Ovary (tissue), 7 donors: ENCODE measurements at regions not wholly inside any gene's neighbourhood (a gene's known extent, or its start where the extent isn't known, plus 50 kb on each side); places are given as distances from the start of the nearest gene placed in this dataset.

Source experiments
- DNase-seq, 5 donors: peaks; one replicate each; pipeline ENCODE4 v3.0.0-alpha.2; 2019 to 2020
- H3K27ac ChIP-seq, 2 donors: fragments of 200-600 bp; one replicate each; pipeline versions ENCODE4 v1.5.1 to v1.8.0; 2019 to 2022
- H3K27me3 ChIP-seq: fragments of 200-600 bp; one replicate; pipeline ENCODE4 v1.8.0; 2022
- H3K36me3 ChIP-seq: fragments of 200-600 bp; sonication (generic); one replicate; pipeline ENCODE4 v1.5.1; 2019
- H3K4me1 ChIP-seq: one replicate; pipeline ENCODE4 v1.8.1; 2013; ENCODE audit warnings: mild to moderate bottlenecking, moderate library complexity; ENCODE audit not compliant: insufficient read depth
- H3K4me3 ChIP-seq: fragments of 200-600 bp; sonication (generic); one replicate; pipeline ENCODE4 v1.5.1; 2017
- H3K9me3 ChIP-seq, 2 donors: fragments of 200-600 bp in 1 of 2; sonication (generic) in 1 of 2; one replicate each; pipeline versions ENCODE4 v1.5.1 to v1.8.1; 2013 to 2019; ENCODE audit warnings: mild to moderate bottlenecking in 1 of 2, moderate library complexity in 1 of 2
- CTCF ChIP-seq, 3 donors: fragments of 450-650 bp in 2 of 3; fragments of 200-600 bp in 1 of 3; IDR thresholded peaks; one replicate each; pipeline versions ENCODE4 v1.5.1 to v1.8.0; 2016 to 2022; ENCODE audit warnings: antibody characterized with exemption in 3 of 3, mild to moderate bottlenecking in 1 of 3
- EP300 ChIP-seq: sonication (generic); formaldehyde crosslinking; IDR thresholded peaks from one replicate; pipeline ENCODE4 v1.6.1; 2017; ENCODE audit warnings: antibody characterized with exemption
- POLR2A ChIP-seq: fragments of 450-650 bp; IDR thresholded peaks from one replicate; pipeline ENCODE4 v1.6.1; 2017; ENCODE audit warnings: antibody characterized with exemption, mild to moderate bottlenecking, moderate library complexity
- WGBS, 3 donors: extraction: QIAGEN DNeasy Blood & Tissue Kit in 1 of 3; methylation state at CpG; one replicate each; pipeline versions ENCODE4 v1.1.5 to v1.1.7; 2013 to 2017; 5-methylcytosine and 5-hydroxymethylcytosine counted together
- intact Hi-C, 4 donors: fragments of 100-400 bp; cut with DNase I; formaldehyde crosslinking; loops; one replicate each; pipeline versions ENCODE4 v1.11.0 to v1.15.1; 2022 to 2023
- donor health status: DM: no; HTN: no; CAD: no; lungs with moderate emphysema.
- donor health status: DM: no; HTN: no; CAD: no.
- donor health status: Bipolar disorder and iron deficiency.
- donor health status: DM: no; HTN: no; CAD: no.
- donor health status: DM: yes; HTN: yes; CAD: no.

GRCh38 chr1:81513796-81514354 is 286.9 kb upstream of the ADGRL2 start:
- Histone ChIP-seq H3K4me3 (no peak overlapping the region), H3K9me3 (no peaks in the 10 kb centered on the region), H3K4me1 (no peaks in the 10 kb centered on the region), H3K36me3 (no peaks in the 10 kb centered on the region), H3K27me3 (no peaks in the 10 kb centered on the region), H3K27ac (no peak overlapping the region)
- intact Hi-C loops: no loop called here
- no peak for DNase-seq
- no peak for TF ChIP-seq POLR2A
- TF ChIP-seq EP300: no peak
- TF ChIP-seq CTCF (IDR thresholded peaks at IDR 0.05): no peak
- 86 to 95% (median 92%) methylated on average over 2 of the region's 2 CpGs for WGBS, 3 donors

- intact Hi-C loops: no loop called here
Observed at GRCh38 chr1:81512252-81513003, 288.3 kb upstream of the ADGRL2 start.

GRCh38 chr1:81511281-81511680 is 289.5 kb upstream of the ADGRL2 start:
- Histone ChIP-seq H3K36me3 (no peaks in the 10 kb centered on the region), H3K27me3 (no peaks in the 10 kb centered on the region), H3K9me3 (no peaks in the 10 kb centered on the region), H3K4me1 (no peaks in the 10 kb centered on the region), H3K27ac (no peak overlapping the region), H3K4me3 (no peak overlapping the region)
- DNase-seq: no peak
- 86 to 92% (median 88%) methylated on average over 3 of the region's 3 CpGs for WGBS, 3 donors
- TF ChIP-seq POLR2A (no peak), EP300 (no peak), CTCF (IDR thresholded peaks at IDR 0.05) (no peak)
- intact Hi-C loops: no loop called here

More at GRCh38 chr1:81512252-81513003, 288.3 kb upstream of the ADGRL2 start:
- Histone ChIP-seq H3K4me3 (no peak overlapping the region), H3K27ac (no peak overlapping the region), H3K36me3 (no peaks in the 10 kb centered on the region), H3K9me3 (no peaks in the 10 kb centered on the region), H3K4me1 (no peaks in the 10 kb centered on the region), H3K27me3 (no peaks in the 10 kb centered on the region)
- WGBS, 3 donors: 73 to 82% (median 74%) methylated on average over 5 of the region's 5 CpGs
- TF ChIP-seq CTCF (IDR thresholded peaks at IDR 0.05) (no peak), EP300 (no peak), POLR2A (no peak)
- DNase-seq: no peak

GRCh38 chr1:81510701-81511100 is 290.0 kb upstream of the ADGRL2 start:
- DNase-seq: no peak
- TF ChIP-seq POLR2A: no peak
- TF ChIP-seq EP300: no peak
- no peak for TF ChIP-seq CTCF (IDR thresholded peaks at IDR 0.05)
- intact Hi-C loops: no loop called here
- H3K9me3 ChIP-seq: no peaks in the 10 kb centered on the region
- no peaks in the 10 kb centered on the region for H3K27me3 ChIP-seq
- H3K27ac ChIP-seq: no peak overlapping the region
- WGBS, 3 donors: 93 to 94% (median 93%) methylated on average over 3 of the region's 3 CpGs
- H3K4me3 ChIP-seq: no peak overlapping the region
- no peaks in the 10 kb centered on the region for H3K4me1 ChIP-seq
- H3K36me3 ChIP-seq: no peaks in the 10 kb centered on the region
